PC-9 (cell line): ENCODE measurements at regions not wholly inside any gene's neighbourhood (a gene's known extent, or its start where the extent isn't known, plus 50 kb on each side); places are given as distances from the start of the nearest gene placed in this dataset.

Experiments used
- BruUV-seq: library from RNA; stranded (reverse); fragments of 400-500 nt; replicated peaks from 2 replicates; lab custom pipeline; 2021; lab: Mats Ljungman, UMichigan
- CTCF ChIA-PET: fragments of 300-600 bp; sonication (Branson Sonifier 250); formaldehyde crosslinking; loops from one replicate; lab custom pipeline; 2022; ENCODE audit warnings: antibody characterized with exemption; lab: Charles Lee
- POLR2A ChIA-PET: fragments of 300-600 bp; sonication (Branson Sonifier 250); formaldehyde crosslinking; loops from one replicate; lab custom pipeline; 2022; ENCODE audit warnings: antibody characterized with exemption; ENCODE audit not compliant: unreplicated experiment; lab: Charles Lee
- DNase-seq, 2 experiments: peaks; one replicate each; pipeline versions ENCODE4 v3.0.0 to v3.0.0-alpha.2; 2015 to 2022; ENCODE audit warnings: mixed read lengths in 1 of 2
- H2AFZ ChIP-seq: fragments of 200-600 bp; sonication (generic); 2 replicates; pipeline ENCODE4 v1.8.1; 2017; ENCODE audit warnings: antibody characterized with exemption
- H3F3A ChIP-seq: fragments of 200-600 bp; sonication (generic); 2 replicates; pipeline ENCODE4 v1.8.1; 2017; ENCODE audit warnings: antibody characterized with exemption, mild to moderate bottlenecking, low read depth; ENCODE audit not compliant: insufficient read depth
- H3K27ac ChIP-seq: fragments of 200-600 bp; sonication (generic); 2 replicates; pipeline ENCODE4 v1.6.1; 2016; ENCODE audit warnings: mixed run types
- H3K27me3 ChIP-seq: fragments of 200-600 bp; sonication (generic); 2 replicates; pipeline ENCODE4 v1.6.1; 2016; ENCODE audit warnings: low read depth, mixed run types; ENCODE audit not compliant: insufficient read depth
- H3K36me3 ChIP-seq: fragments of 200-600 bp; sonication (generic); 2 replicates; pipeline ENCODE4 v1.6.1; 2016; ENCODE audit warnings: low read depth, mixed run types
- H3K4me1 ChIP-seq: fragments of 200-600 bp; sonication (generic); replicated peaks from 2 replicates; pipeline ENCODE4 v1.6.1; 2016; ENCODE audit warnings: mixed run types; ENCODE audit not compliant: insufficient read depth
- H3K4me2 ChIP-seq: fragments of 200-600 bp; sonication (generic); 2 replicates; pipeline ENCODE4 v1.6.1; 2017; ENCODE audit warnings: mixed run types
- H3K4me3 ChIP-seq: fragments of 200-600 bp; sonication (generic); 2 replicates; pipeline ENCODE4 v1.6.1; 2016; ENCODE audit warnings: mixed run types
- H3K79me2 ChIP-seq: fragments of 200-600 bp; sonication (generic); 2 replicates; pipeline ENCODE4 v1.6.1; 2017; ENCODE audit warnings: low read depth, mixed run types
- H3K9me2 ChIP-seq: fragments of 200-600 bp; sonication (generic); 2 replicates; pipeline ENCODE4 v1.8.1; 2017; ENCODE audit warnings: mild to moderate bottlenecking; ENCODE audit not compliant: insufficient read depth
- H3K9me3 ChIP-seq: fragments of 200-600 bp; sonication (generic); 2 replicates; pipeline ENCODE4 v1.8.1; 2016; ENCODE audit warnings: low read depth; ENCODE audit not compliant: insufficient read depth
- H4K20me1 ChIP-seq: fragments of 200-600 bp; sonication (generic); 2 replicates; pipeline ENCODE4 v1.8.1; 2017; ENCODE audit not compliant: insufficient read depth
- CTCF ChIP-seq: fragments of 200-600 bp; sonication (generic); conservative IDR thresholded peaks from 2 replicates; pipeline ENCODE4 v1.6.1; 2017; ENCODE audit warnings: mixed run types, antibody characterized with exemption, mild to moderate bottlenecking, moderate library complexity
- EZH2 ChIP-seq: fragments of 200-600 bp; sonication (generic); IDR thresholded peaks from 2 replicates; pipeline ENCODE4 v1.8.0; 2017; ENCODE audit warnings: antibody characterized with exemption, low read depth
- intact Hi-C: fragments of 100-400 bp; cut with micrococcal nuclease; formaldehyde crosslinking; loops from one replicate; pipeline ENCODE4 v1.10.0; 2022; ENCODE audit not compliant: unreplicated experiment

DNA sequence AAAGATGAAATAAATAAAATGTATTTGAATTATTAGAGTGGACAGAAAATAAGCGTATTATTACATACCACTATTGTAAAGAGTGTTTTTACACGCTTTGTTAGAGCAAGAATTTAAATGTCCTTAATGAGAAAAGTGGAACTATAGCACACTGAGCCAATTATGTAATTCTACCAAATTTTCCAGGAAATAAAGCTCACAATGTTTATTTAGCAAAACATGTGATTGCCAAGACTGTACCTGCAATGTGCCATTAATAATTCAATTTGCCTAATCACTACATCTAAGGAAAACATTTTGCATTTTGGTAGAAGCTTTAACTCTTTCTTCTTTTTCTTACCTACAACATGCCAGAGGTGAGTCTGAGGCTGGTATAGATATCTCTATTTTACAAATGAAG lies 58.7 kb upstream of the PHACTR1 start:
- ChIA-PET POLR2A (no interaction called here), CTCF (no interaction called here)
- no TSS peak for BruUV-seq

DNA sequence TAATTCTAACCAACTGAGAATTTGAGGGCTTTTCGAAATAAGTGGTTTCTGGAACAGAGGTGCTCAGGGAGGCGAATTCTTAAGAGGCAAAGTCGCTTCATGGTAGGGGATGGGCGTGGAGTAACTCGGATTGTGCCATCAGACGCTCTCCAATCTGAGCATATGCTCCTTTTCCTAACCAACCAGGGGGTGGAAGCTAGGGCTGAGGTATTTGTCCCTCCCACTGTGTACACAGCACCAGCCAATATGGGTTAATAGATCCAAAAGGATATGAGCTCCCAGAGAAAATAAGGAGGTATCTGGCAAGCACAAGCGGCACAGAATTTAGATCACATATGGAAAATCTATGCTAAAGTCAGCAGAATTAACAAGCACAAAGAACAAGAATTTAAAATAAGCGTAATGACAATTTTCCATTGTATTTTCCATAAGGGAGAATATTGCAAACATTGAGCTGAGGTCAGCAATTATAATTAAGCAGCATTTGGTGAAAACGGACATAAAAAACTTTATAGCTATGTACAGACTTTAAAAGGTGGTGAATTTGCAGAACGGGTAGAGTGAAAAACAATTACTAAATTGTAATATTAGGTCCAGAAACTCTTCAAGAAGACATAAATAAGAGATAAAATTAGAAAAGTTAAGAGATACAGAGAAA lies 55.0 kb upstream of the PHACTR1 start:
- Histone ChIP-seq H3K27me3 (peaks cover 59% of the 10 kb centered on the region), H3K79me2 (no peaks in the 10 kb centered on the region), H4K20me1 (no peaks in the 10 kb centered on the region), H3K9me2 (0 out of 2 replicates have a peak, but pooled peaks cover under 1% of the 10 kb centered on the region), H3K4me1 (no peaks in the 10 kb centered on the region), H3K9me3 (no peaks in the 10 kb centered on the region), H3K4me3 (no peak overlapping the region), H3K4me2 (no peak overlapping the region), H3K36me3 (no peaks in the 10 kb centered on the region), H3F3A (no peaks in the 10 kb centered on the region), H2AFZ (no peak overlapping the region), H3K27ac (no peak overlapping the region)
- DNase-seq, result peak in 1 of 2 experiments; percentile 1
- ChIA-PET CTCF (no interaction called here), POLR2A (no interaction called here)
- TF ChIP-seq EZH2, result no peak
- TF ChIP-seq CTCF, result no peak
- no TSS peak for BruUV-seq
- intact Hi-C loops, result no loop called here

More for the DNA sequence above, 58.7 kb upstream of the PHACTR1 start:
- Histone ChIP-seq H3K4me2 (no peak overlapping the region), H3K27me3 (peaks cover 32% of the 10 kb centered on the region), H3K36me3 (no peaks in the 10 kb centered on the region), H3K9me2 (no peaks in the 10 kb centered on the region), H4K20me1 (no peaks in the 10 kb centered on the region), H3K27ac (no peak overlapping the region), H3F3A (no peaks in the 10 kb centered on the region), H3K79me2 (no peaks in the 10 kb centered on the region), H3K4me1 (no peaks in the 10 kb centered on the region), H3K4me3 (no peak overlapping the region), H2AFZ (no peak overlapping the region), H3K9me3 (no peaks in the 10 kb centered on the region)
- peak in 1 of 2 experiments; percentile 25 for DNase-seq
- TF ChIP-seq EZH2 (no peak), CTCF (no peak)
- intact Hi-C loops, result no loop called here
